BJ (cell line): ENCODE measurements at regions not wholly inside any gene's neighbourhood (a gene's known extent, or its start where the extent isn't known, plus 50 kb on each side); places are given as distances from the start of the nearest gene placed in this dataset.

Source experiments
- CTCF ChIA-PET: fragments of 350-600 bp; formaldehyde crosslinking; extraction: SDS; loops from one replicate; lab custom pipeline; 2021; ENCODE audit warnings: antibody characterized with exemption, inconsistent platforms; lab: Yijun Ruan, JAX
- POLR2A ChIA-PET: fragments of 300-600 bp; sonication (Branson Sonifier 250); formaldehyde crosslinking; extraction: SDS; loops from one replicate; lab custom pipeline; 2021; ENCODE audit warnings: antibody characterized with exemption; lab: Charles Lee
- DNase-seq: peaks from one replicate; pipeline ENCODE4 v3.0.0-alpha.2; 2011; ENCODE audit warnings: low read depth
- H3K27me3 ChIP-seq: 2 replicates; pipeline ENCODE4 v1.6.0; 2011; ENCODE audit warnings: low read length; ENCODE audit not compliant: control insufficient read depth, insufficient read depth
- H3K36me3 ChIP-seq: 2 replicates; pipeline ENCODE4 v1.5.1; 2011; ENCODE audit warnings: low read length; ENCODE audit not compliant: control insufficient read depth, insufficient read depth
- H3K4me3 ChIP-seq: 2 replicates; pipeline ENCODE4 v1.5.1; 2011; ENCODE audit warnings: low read depth, mild to moderate bottlenecking, control low read depth, low read length
- CTCF ChIP-seq: IDR thresholded peaks from 2 replicates; pipeline ENCODE4 v1.5.1; 2011; ENCODE audit warnings: low read depth, mild to moderate bottlenecking, control low read depth, inconsistent platforms, low read length, moderate library complexity; ENCODE audit not compliant: insufficient read depth

GRCh38 chr7:85821926-85822325 lies 635.1 kb upstream of the SEMA3D start:
- ChIA-PET POLR2A (no interaction called here), CTCF (interaction anchor here (1.8 kb wide), 1 partner anchor 8 kb away, joined by 6 read pairs; no protein-coding TSS in a partner anchor)
- Histone ChIP-seq H3K4me3 (no peak overlapping the region), H3K36me3 (no peaks in the 10 kb centered on the region), H3K27me3 (no peaks in the 10 kb centered on the region)
- TF ChIP-seq CTCF = no peak
- DNase-seq = no peak

- Histone ChIP-seq H3K27me3 (no peaks in the 10 kb centered on the region), H3K4me3 (no peak overlapping the region), H3K36me3 (no peaks in the 10 kb centered on the region)
- CTCF ChIA-PET = interaction anchor here (1.8 kb wide), 1 partner anchor 9 kb away, joined by 6 read pairs; no protein-coding TSS in a partner anchor
- no peak for TF ChIP-seq CTCF
- POLR2A ChIA-PET = no interaction called here
- no peak for DNase-seq
Measured at GRCh38 chr7:85820702-85821443, 634.0 kb upstream of the SEMA3D start.

- Histone ChIP-seq H3K27me3 (no peaks in the 10 kb centered on the region), H3K36me3 (no peaks in the 10 kb centered on the region), H3K4me3 (no peak overlapping the region)
- no peak for TF ChIP-seq CTCF
- no peak for DNase-seq
- ChIA-PET CTCF (no interaction called here), POLR2A (no interaction called here)
Measured at GRCh38 chr7:85815526-85815925, 628.7 kb upstream of the SEMA3D start.

- DNase-seq = no peak
- H3K27me3 ChIP-seq = no peaks in the 10 kb centered on the region
- ChIA-PET POLR2A (no interaction called here), CTCF (no interaction called here)
- H3K36me3 ChIP-seq = no peaks in the 10 kb centered on the region
- no peak for TF ChIP-seq CTCF
- H3K4me3 ChIP-seq = no peak overlapping the region
Measured at GRCh38 chr7:85806321-85806720, 619.5 kb upstream of the SEMA3D start.

GRCh38 chr7:85805656-85806055 lies 618.8 kb upstream of the SEMA3D start:
- no peak for DNase-seq
- Histone ChIP-seq H3K36me3 (no peaks in the 10 kb centered on the region), H3K4me3 (no peak overlapping the region), H3K27me3 (no peaks in the 10 kb centered on the region)
- ChIA-PET POLR2A (no interaction called here), CTCF (no interaction called here)
- TF ChIP-seq CTCF = no peak
